HG03175 (cell line): ENCODE measurements at regions not wholly inside any gene's neighbourhood (a gene's known extent, or its start where the extent isn't known, plus 50 kb on each side); places are given as distances from the start of the nearest gene placed in this dataset.
"Not testable (repeated sequence)": the region's sequence is repeated elsewhere in the genome, so short reads cannot be mapped to it uniquely, and the experiment has no call there.

Source experiments
- ATAC-seq: cut with Tn5 transposase; IDR thresholded peaks from one replicate; pipeline ENCODE4 v1.9.1; 2021; ENCODE audit warnings: mild to moderate bottlenecking, moderate library complexity; ENCODE audit not compliant: unreplicated experiment

DNA sequence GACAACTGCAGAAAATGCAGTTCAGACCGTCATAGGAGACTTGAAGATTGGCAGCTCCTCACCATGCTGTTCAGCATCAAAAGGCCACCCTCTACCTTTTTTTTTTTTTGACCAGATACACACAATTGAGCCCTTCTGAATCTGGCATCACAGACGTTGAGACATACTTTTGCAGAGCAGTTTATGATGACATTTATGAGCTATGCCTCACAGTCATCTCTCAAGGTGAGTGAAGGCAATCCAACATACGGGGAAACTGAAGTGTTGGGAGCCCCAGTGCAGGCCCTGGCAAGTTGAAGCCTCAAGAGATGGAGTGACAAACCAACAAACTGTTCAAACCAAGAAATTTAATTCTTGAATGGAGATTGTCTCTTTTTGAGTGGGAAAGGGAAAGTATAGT lies 83.6 kb upstream of the DLX6 start:
- no peak for ATAC-seq

GRCh38 chr7:96923345-96923744 lies 82.0 kb upstream of the DLX6 start:
- ATAC-seq, result not testable (repeated sequence)

DNA sequence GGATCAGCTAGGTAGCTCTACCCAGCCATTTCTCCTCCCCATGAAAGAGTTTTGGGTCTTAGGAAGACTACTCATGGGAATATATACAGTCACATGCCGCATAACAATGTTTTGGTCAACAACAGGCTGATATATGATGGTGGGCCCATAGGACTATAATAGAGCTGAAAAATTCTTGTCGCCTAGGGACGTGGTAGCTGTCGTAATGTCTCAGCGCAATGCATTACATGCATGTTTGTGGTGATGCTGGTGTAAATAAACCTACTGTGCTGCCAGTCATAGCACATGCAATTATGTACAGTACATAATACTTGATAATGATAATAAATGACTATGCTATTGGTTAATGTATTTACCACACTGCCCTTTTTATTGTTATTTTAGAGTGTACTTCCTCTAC lies 78.2 kb upstream of the DLX6 start:
- no peak for ATAC-seq

- ATAC-seq, result no peak
Measured at GRCh38 chr7:96928965-96929364, 76.4 kb upstream of the DLX6 start.

- ATAC-seq, result no peak
Measured at GRCh38 chr7:96931891-96932290, 73.5 kb upstream of the DLX6 start.

DNA sequence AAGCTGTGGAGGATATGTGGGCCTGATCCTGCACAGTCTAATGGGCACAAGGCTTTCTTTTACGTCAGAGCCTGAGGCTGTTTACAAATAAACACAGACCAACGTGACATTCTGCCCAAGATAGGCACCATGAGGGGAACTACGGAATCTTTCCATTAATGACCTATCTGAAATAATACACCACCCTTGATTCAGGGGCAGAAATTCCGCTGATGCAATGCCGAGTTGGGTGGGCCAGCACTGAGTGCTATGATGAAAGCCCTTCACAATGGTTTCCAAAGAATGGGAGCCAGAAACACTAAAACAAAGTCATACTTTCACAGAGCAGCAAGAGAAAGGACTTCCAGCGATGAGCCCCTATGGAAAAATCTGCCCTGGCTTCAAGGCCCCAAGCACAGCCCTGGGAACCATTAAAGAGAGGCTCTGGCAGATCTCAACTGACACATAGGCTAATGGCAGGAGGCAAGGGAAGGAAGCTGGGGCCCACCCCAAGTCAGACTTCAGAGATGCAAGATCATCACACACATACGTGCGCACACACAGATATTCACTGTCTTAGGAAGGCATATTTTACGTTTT lies 72.2 kb upstream of the DLX6 start:
- no peak for ATAC-seq

- no peak for ATAC-seq
Measured at GRCh38 chr7:96936621-96937020, 68.7 kb upstream of the DLX6 start.

- no peak for ATAC-seq
Measured at GRCh38 chr7:96942112-96942511, 63.2 kb upstream of the DLX6 start.

DNA sequence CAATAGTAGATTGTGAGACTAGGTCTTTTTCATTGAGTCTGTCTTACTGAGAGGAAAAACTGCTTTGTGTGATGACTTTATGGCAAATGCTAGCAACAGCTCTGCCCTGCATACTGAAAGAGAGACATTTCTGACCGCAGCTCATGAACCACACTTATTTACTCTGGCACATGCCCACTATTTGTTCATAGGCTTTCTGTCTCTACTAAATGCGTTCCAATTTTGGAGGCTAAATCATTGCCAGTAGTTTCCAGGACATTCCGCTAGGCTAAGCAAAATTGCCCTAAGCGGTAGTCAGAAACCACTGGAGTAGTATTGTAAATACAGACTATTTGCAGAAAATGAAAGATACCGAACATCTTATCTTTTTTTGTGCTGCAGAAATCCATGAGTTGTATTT lies 55.6 kb upstream of the DLX6 start:
- ATAC-seq, result no peak

- ATAC-seq, result no peak
Measured at GRCh38 chr7:96952974-96953391, 52.4 kb upstream of the DLX6 start.

DNA sequence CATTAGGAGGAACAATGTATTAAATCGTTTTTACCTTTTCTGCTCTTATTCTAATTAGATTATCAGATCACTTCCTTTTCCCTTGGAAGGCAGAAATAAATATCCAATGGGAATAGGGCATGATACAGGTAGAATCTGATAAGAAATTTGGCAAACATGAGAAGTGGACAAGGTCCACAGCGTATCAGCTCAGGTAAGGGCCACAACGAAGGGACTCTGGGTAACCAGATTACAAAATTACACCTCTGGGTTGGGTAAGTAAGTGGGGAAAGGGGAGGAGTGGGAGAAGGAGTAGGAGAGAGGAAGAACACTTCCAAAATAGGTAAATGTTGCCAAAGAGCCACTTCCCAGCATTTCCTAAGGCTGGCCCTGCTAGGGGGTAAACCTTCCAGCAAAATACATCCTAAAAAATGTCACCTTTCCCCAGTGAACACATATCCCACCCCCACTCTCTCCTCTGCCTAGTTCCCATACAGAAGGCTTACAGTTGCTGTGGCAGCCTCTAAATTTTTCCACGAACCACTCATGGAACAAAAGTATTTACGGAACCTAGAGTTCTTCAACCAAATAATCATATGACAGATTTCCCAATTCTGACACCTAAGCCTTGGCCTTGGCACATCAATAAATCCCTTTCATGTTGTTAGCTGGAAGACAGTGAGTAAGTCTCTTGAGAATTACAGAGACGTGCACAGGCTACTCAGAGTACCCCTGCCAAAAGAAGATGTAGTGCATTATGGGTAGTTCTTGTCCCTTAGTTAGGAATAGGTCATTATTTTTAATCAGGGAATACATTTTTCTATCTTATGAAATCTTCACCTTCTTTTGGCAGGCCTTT lies 51.5 kb upstream of the DLX6 start:
- no peak for ATAC-seq
